Uterus (tissue), 2 donors: ENCODE measurements at regions not wholly inside any gene's neighbourhood (a gene's known extent, or its start where the extent isn't known, plus 50 kb on each side); places are given as distances from the start of the nearest gene placed in this dataset.

Source experiments
- POLR2A ChIP-seq, 2 donors: fragments of 450-650 bp; IDR thresholded peaks; one replicate each; pipeline ENCODE4 v1.6.1; 2016; ENCODE audit warnings: antibody characterized with exemption in 2 of 2, mild to moderate bottlenecking in 1 of 2, moderate library complexity in 1 of 2
- TF ChIP-seq, protein P1 (sequence below), 4 experiments: fragments of 200-600 bp in 2 of 4; fragments of 450-650 bp in 2 of 4; sonication (generic) in 2 of 4; IDR thresholded peaks; one replicate each; pipeline ENCODE4 v1.5.1; 2016 to 2019; ENCODE audit warnings: antibody characterized with exemption in 4 of 4, mild to moderate bottlenecking in 2 of 4, moderate library complexity in 1 of 4

DNA sequence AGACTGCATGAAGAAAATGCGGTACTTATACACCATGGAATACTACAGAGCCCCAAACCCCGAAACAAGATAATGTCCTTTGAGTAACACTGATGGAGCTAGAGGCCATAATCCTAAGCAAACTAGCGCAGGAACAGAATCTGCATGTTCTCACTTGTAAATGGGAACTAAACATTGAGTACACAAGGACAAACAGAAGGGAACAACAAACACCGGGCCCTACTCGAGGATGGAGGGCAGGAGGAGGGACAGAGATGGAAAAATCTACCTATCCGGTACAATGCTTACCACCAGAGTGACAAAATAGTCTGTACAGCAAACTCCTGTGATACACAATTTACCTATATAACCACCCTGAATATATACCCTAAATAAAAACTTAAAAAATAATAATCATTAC, 507.9 kb downstream of the IPMK start:
- TF ChIP-seq, protein P1, sequence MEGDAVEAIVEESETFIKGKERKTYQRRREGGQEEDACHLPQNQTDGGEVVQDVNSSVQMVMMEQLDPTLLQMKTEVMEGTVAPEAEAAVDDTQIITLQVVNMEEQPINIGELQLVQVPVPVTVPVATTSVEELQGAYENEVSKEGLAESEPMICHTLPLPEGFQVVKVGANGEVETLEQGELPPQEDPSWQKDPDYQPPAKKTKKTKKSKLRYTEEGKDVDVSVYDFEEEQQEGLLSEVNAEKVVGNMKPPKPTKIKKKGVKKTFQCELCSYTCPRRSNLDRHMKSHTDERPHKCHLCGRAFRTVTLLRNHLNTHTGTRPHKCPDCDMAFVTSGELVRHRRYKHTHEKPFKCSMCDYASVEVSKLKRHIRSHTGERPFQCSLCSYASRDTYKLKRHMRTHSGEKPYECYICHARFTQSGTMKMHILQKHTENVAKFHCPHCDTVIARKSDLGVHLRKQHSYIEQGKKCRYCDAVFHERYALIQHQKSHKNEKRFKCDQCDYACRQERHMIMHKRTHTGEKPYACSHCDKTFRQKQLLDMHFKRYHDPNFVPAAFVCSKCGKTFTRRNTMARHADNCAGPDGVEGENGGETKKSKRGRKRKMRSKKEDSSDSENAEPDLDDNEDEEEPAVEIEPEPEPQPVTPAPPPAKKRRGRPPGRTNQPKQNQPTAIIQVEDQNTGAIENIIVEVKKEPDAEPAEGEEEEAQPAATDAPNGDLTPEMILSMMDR (IDR thresholded peaks at IDR 0.05): no peak
- no peak for TF ChIP-seq POLR2A (IDR thresholded peaks at IDR 0.05)
